NCI-H2227 treated with DMSO at 0.1 percent for 48 hours (cell line): ENCODE measurements at regions not wholly inside any gene's neighbourhood (a gene's known extent, or its start where the extent isn't known, plus 50 kb on each side); places are given as distances from the start of the nearest gene placed in this dataset.
"Not testable (repeated sequence)": the region's sequence is repeated elsewhere in the genome, so short reads cannot be mapped to it uniquely, and the experiment has no call there.

Experiments
- DNase-seq: peaks from one replicate; lab custom pipeline; 2025; lab: John Stamatoyannopoulos, UW

DNA sequence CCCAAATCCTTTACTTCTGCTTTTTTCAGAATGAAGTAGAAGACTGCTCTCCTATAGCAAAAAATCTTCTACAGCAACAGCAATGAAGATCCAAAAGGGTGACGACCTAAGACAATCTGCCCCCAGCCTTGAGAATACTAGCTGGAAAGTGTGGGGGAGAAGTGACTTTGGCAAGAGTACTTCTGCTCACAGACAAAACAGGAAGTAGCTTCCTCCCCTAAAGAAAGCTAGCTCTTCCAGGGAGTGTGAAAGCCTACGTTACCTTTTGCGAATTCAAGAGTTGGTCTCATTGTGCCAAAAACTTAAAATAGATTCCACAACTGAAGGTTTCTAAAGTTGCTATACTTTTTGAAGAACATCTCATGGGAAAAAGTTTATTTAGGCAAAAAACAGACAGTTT lies 1069.2 kb upstream of the CHAC2 start:
- no peak for DNase-seq

DNA sequence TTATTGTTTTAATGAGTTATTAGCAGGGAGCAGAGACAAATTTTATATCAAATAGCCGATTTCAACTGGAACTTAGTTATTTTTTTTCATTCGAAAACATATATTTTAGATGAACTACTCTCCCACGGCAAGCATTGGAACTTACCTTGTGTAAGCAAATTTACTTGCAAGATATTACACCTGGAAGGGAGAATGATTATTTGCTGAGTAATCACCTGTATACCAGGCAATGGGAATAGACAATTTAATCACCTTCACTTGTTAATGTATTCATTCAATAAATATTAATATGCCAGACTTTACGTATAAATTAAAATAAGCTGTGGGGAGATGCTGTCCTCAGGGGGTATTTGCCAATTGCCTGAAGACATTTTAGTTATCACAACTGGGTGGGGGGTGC lies 1069.9 kb upstream of the CHAC2 start:
- no peak for DNase-seq

- DNase-seq, result no peak
These were observed 1071.9 kb upstream of the CHAC2 start for GRCh38 chr2:52695731-52696130.

- DNase-seq, result no peak
These were observed 1080.7 kb upstream of the CHAC2 start for GRCh38 chr2:52686935-52687334.

DNA sequence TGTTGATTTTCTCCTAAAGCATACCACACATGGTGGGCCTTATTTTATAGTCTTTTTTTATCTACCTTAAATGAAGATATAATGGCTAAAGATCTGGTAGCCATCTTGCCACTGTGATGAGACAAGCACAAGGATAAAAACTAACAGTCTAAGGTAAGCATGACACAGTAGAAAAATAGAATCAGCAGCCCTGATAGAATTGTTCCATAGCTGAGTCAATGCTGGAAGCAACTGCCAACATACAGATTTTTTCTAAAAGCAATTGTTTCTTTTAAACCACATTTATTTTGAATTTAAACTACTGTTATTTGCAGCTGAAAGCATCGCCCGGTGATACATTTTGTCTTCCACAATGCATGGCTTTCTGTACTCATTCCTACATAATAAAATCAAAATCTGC lies 1091.5 kb upstream of the CHAC2 start:
- DNase-seq, result no peak

DNA sequence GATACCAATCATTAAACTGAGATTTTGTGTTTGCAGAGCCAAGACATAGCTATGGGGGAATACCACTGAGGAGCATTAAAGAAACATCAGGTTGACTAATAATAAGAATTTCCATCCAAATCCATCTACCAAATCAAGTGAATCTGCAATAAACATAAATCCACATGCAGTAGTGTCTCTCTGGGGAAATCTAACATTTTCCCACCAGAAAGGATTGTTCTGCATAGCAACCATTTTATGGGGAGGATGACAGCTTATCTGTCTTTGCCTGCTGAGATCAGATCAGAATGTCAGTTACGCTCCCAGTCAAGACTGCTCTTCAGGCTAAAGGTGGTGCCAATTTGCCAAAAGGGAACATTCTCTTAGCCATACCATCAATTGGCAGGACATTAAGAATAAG lies 1098.9 kb upstream of the CHAC2 start:
- no peak for DNase-seq

- DNase-seq, result no peak
These were observed 1108.1 kb upstream of the CHAC2 start for GRCh38 chr2:52659546-52659945.

DNA sequence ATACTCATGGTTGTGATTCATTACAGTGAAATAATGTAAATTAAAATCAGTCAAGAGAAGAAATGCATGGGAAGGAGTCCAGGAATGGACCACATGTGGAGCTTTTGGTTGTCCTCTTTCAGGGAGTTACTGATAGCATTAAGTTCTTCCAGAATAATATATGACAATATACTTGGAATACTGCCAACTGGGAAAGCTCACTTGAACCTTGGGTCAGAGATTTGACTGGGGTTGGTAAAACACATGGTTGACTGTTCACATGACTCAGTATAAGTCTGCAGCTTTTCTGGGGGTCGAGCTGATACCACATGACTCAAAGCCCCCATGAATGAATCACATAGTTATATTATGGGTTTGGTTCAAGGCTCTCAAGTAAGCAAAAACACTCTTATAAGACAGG lies 1109.0 kb upstream of the CHAC2 start:
- no peak for DNase-seq

GRCh38 chr2:52639692-52640091 lies 1127.9 kb upstream of the CHAC2 start:
- DNase-seq, result no peak

GRCh38 chr2:52632543-52632942 lies 1135.1 kb upstream of the CHAC2 start:
- no peak for DNase-seq

- DNase-seq, result no peak
These were observed 1137.7 kb upstream of the CHAC2 start for GRCh38 chr2:52629944-52630343.

DNA sequence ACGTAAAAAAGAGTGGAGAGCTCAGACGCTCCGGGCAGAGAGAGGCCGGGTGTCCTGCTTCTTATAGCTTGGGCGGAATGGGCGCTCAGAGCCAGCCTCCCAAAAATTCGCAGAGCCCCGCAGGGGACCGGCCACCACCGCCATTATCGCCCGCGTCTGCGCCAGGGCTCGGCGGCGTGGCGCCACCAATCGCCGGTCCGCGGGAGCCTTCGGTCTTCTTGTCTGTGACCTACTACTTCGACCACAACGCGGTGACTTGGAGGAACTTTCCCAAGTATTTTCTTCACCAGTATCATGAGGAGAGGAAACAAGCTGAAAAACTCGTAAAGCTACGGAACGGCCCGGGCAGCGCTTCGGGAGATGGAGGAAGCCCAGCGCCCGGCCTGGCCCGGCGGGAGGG lies 1138.1 kb upstream of the CHAC2 start:
- no peak for DNase-seq

DNA sequence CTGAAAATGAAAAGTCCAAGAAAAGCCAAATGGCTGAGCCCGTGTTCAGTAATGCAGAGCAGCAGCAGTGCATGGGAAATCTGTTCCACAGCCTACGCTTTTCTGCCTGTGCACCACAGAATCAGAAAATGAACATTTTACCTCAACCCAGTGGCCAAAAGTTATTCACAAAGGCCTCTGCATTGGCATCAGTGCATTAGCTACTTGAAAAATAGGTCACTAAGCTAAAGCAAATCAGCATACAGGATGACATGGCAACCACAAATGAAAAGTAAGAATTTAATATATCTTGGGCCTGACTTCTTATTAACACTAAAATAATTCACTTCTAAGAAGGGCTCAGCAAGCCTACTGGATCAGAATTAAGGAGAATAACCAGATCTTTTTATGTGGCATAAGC lies 1145.3 kb upstream of the CHAC2 start:
- no peak for DNase-seq

- DNase-seq, result no peak
These were observed 1154.5 kb upstream of the CHAC2 start for GRCh38 chr2:52613064-52613463.

DNA sequence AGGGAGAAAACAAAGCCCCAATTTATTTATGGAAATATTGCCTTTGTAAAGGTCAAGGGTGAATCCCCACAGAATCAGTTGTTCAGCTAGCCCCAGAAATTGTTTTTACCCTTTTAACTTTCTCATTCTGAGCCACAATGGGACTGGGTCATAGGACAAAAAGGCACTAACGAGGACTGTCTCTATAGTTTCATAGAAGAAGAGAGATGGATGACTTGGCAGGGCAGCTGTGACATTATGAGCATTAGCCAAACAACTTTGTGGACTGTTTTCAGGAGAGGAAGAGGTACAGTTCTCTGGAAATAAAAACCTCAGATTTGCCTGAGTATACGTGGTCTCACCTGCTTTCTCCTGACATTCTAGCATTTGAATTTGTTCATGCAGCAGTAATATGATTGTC lies 1155.8 kb upstream of the CHAC2 start:
- DNase-seq, result no peak

GRCh38 chr2:52608030-52608429 lies 1159.6 kb upstream of the CHAC2 start:
- no peak for DNase-seq

- no peak for DNase-seq
These were observed 1170.3 kb upstream of the CHAC2 start for GRCh38 chr2:52597346-52597745.

GRCh38 chr2:52594026-52594425 lies 1173.6 kb upstream of the CHAC2 start:
- no peak for DNase-seq

- not testable (repeated sequence) for DNase-seq
These were observed 1183.5 kb upstream of the CHAC2 start for GRCh38 chr2:52584071-52584470.

GRCh38 chr2:52572469-52572894 lies 1195.1 kb upstream of the CHAC2 start:
- no peak for DNase-seq

DNA sequence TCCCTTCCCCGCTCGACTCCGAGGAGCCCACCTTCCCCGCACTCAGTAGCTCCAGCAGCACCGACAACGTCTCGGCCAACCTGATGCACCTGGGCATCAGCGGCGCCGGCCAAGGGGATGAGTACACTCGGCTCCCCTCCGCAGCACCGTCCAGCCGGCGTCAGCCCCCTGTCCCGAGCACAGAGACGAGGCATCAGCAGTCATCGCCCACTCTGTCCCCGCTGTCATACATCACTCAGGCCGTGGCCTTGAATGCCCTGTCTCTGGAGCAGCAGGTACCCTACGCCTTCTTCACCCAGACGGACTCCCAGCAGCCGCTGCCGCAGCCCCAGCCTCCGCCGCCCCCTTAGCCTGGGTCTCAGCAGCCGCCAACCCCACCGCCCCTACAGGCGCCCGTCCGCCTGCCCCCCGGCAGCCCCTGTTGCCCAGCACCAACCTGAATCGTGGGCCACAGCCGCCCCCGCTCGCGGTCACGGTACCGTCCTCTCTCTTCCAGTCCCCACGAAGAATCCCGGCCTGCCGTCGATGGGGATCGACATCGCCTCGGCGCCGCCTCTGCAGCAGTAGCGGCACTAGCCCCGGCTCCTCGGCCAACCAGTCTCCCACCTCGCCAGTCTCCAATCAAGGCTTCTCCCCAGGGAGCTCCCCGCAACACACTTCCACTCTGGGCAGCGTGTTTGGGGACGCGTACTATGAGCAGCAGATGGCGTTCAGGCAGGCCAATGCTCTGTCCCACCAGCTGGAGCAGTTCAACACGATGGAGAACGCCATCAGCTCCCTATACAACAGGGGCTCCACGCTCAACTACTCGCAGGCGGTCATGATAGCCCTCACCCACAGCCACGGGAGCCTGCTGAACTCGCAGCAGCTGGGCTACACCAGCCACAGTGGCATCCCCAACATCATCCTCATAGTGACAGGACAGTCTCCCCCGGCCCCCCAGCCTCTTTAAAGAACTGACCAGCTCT lies 1195.9 kb upstream of the CHAC2 start:
- DNase-seq, result no peak

DNA sequence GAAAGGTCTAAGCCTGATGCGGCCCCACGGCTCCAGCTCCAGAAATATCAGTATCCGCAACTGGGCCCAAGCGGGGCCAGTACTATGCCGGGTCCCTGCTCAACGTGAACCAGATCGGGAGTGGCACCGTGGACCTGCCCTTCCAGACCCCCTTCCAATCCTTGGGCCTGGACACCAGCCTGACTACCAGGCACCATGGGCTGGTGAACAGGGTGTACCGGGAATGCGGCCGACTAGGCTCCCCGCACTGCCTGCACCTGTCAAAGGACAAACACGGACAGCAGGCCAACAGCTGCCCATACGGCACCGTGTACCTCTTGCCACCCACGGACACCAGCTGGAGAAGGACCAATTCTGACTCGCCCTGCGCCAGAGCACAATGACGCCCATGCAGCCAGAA lies 1196.9 kb upstream of the CHAC2 start:
- DNase-seq, result no peak

GRCh38 chr2:52563151-52563550 lies 1204.5 kb upstream of the CHAC2 start:
- DNase-seq, result no peak

DNA sequence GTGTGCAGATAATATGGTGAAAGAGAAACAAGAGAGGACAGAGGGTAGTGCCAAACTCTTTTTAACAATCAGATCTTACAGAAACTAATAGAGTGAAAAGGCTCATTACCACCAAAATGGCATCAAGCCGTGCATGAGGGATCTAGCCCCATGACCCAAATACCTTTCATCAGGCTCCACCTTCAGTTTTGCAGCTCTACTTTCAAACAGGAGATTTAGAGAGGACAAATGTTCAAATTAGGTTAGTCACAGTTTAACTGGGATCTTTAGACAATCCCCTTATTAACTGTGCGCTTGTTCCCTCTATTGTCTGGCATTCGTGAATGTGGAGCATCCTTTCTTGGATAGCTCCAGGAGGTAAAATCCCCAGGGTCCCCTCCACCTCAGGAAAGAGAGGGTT lies 1209.3 kb upstream of the CHAC2 start:
- DNase-seq, result no peak
